Common myeloid progenitor, CD34-positive (primary cell): ENCODE measurements at regions not wholly inside any gene's neighbourhood (a gene's known extent, or its start where the extent isn't known, plus 50 kb on each side); places are given as distances from the start of the nearest gene placed in this dataset.

Experiments
- CTCF ChIA-PET: fragments of 350-600 bp; sonication (Branson Sonifier 250); formaldehyde crosslinking; loops from one replicate; lab custom pipeline; 2021; ENCODE audit warnings: antibody characterized with exemption; lab: Charles Lee
- POLR2A ChIA-PET: fragments of 350-600 bp; sonication (Branson Sonifier 250); formaldehyde crosslinking; loops from one replicate; lab custom pipeline; 2021; ENCODE audit warnings: antibody characterized with exemption; lab: Charles Lee
- DNase-seq, 3 donors: peaks; one replicate each; pipeline versions ENCODE4 v3.0.0 to v3.0.0-alpha.2; 2013
- H3K27ac ChIP-seq, 2 experiments: 1 replicate in 1 of 2; 2 replicates in 1 of 2; pipeline ENCODE4 v1.7.0; 2013; ENCODE audit warnings: inconsistent platforms in 2 of 2, low read length in 2 of 2, mild to moderate bottlenecking in 2 of 2, low read depth in 1 of 2, moderate library complexity in 1 of 2; ENCODE audit not compliant: severe bottlenecking in 2 of 2, insufficient read depth in 1 of 2, poor library complexity in 1 of 2
- H3K27me3 ChIP-seq, 5 experiments: replicated peaks in 2 of 5; 1 replicate in 3 of 5; 2 replicates in 2 of 5; pipeline versions ENCODE4 v1.6.1 to v1.7.0; 2013; ENCODE audit warnings: low read length in 4 of 5, mild to moderate bottlenecking in 2 of 5, moderate library complexity in 2 of 5, inconsistent platforms in 1 of 5; ENCODE audit not compliant: insufficient read depth in 5 of 5, control insufficient read depth in 4 of 5
- H3K36me3 ChIP-seq, 4 experiments: 1 replicate in 2 of 4; 2 replicates in 2 of 4; pipeline versions ENCODE4 v1.6.1 to v1.7.0; 2013; ENCODE audit warnings: low read length in 3 of 4, control low read depth in 1 of 4, mild to moderate bottlenecking in 1 of 4; ENCODE audit not compliant: control insufficient read depth in 4 of 4, insufficient read depth in 4 of 4
- H3K4me1 ChIP-seq, 4 experiments: 1 replicate in 3 of 4; 2 replicates in 1 of 4; pipeline versions ENCODE4 v1.6.1 to v1.7.1; 2013; ENCODE audit warnings: low read length in 3 of 4, mild to moderate bottlenecking in 3 of 4, control low read depth in 1 of 4, inconsistent platforms in 1 of 4, moderate library complexity in 1 of 4; ENCODE audit not compliant: control insufficient read depth in 4 of 4, insufficient read depth in 4 of 4; ENCODE audit errors: control extremely low read depth in 1 of 4
- H3K4me3 ChIP-seq, 7 experiments: 1 replicate in 4 of 7; 2 replicates in 3 of 7; pipeline versions ENCODE4 v1.5.1 to v1.7.0; 2013; ENCODE audit warnings: mild to moderate bottlenecking in 7 of 7, low read length in 6 of 7, moderate library complexity in 6 of 7, inconsistent platforms in 2 of 7, low read depth in 2 of 7, control low read depth in 1 of 7; ENCODE audit not compliant: insufficient read depth in 4 of 7, control insufficient read depth in 1 of 7; ENCODE audit errors: extremely low read depth in 1 of 7
- H3K9me3 ChIP-seq, 5 experiments: 1 replicate in 4 of 5; 2 replicates in 1 of 5; pipeline versions ENCODE4 v1.6.1 to v1.7.1; 2013; ENCODE audit warnings: low read length in 4 of 5, mild to moderate bottlenecking in 2 of 5, inconsistent platforms in 1 of 5, low read depth in 1 of 5, moderate library complexity in 1 of 5; ENCODE audit not compliant: control insufficient read depth in 4 of 5, insufficient read depth in 2 of 5; ENCODE audit errors: control extremely low read depth in 1 of 5
- WGBS: methylation state at CpG from one replicate; pipeline ENCODE4 v1.1.5; 2013; ENCODE audit not compliant: insufficient coverage; 5-methylcytosine and 5-hydroxymethylcytosine counted together

DNA sequence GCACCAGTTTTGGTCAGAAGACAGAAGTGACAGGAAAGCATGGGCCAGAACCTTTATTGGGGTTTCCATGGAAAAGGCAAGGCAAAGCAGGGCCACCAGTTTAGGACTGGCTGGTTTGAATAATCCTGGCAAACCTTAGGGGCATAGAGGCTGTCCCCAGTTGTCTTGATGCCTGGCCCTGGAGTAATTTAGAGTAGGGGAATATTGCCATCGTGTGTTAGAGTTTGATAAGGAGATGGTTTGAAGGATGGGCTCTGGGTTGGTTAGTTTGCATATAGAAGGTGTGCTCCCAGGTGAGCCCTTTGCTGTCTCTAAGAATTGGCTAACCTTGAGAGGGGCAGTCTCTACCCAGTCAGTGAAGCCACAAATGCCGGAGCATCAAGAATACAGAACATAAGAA, 79.6 kb downstream of the ZNF777 start:
- Histone ChIP-seq H3K4me1 (no peaks in the 10 kb centered on the region), H3K4me3 (no peak overlapping the region), H3K36me3 (no peaks in the 10 kb centered on the region), H3K27ac (no peak overlapping the region), H3K27me3 (no peaks in the 10 kb centered on the region), H3K9me3 (peaks cover 3 to 36% (median 25%) of the 10 kb centered on the region in 5 experiments)
- whole genome bisulfite sequencing, result 90% methylated on average over 2 of the region's 2 CpGs
- ChIA-PET CTCF (no interaction called here), POLR2A (no interaction called here)
- no peak for DNase-seq
